SK-N-SH treated with all-trans-retinoic acid at 6 μM for 48 hours (cell line): ENCODE measurements at regions not wholly inside any gene's neighbourhood (a gene's known extent, or its start where the extent isn't known, plus 50 kb on each side); places are given as distances from the start of the nearest gene placed in this dataset.

Experiments used
- ATAC-seq: fragments of 200-7000 bp; cut with Tn5 transposase; 3 replicates; pipeline ENCODE4 v1.9.1; 2020; ENCODE audit warnings: mild to moderate bottlenecking, moderate library complexity
- ARNTL ChIP-seq: fragments of 450-650 bp; formaldehyde crosslinking; IDR thresholded peaks from 2 replicates; pipeline ENCODE4 v1.5.0; 2020; ENCODE audit warnings: low read depth, mild to moderate bottlenecking, moderate library complexity, borderline replicate concordance
- BACH2 ChIP-seq: fragments of 250-450 bp; sonication (Bioruptor Pico); IDR thresholded peaks from 2 replicates; pipeline ENCODE4 v1.9.0; 2021; ENCODE audit warnings: mild to moderate bottlenecking, borderline replicate concordance
- CSDC2 ChIP-seq: fragments of 250-450 bp; sonication (Bioruptor Pico); IDR thresholded peaks from 2 replicates; pipeline ENCODE4 v1.5.0; 2020; ENCODE audit warnings: mild to moderate bottlenecking, moderate library complexity
- ESRRG ChIP-seq: fragments of 250-450 bp; sonication (Bioruptor Pico); IDR thresholded peaks from 2 replicates; pipeline ENCODE4 v1.6.1; 2021; ENCODE audit warnings: mild to moderate bottlenecking
- GLIS3 ChIP-seq: fragments of 250-450 bp; sonication (Bioruptor Pico); IDR thresholded peaks from 2 replicates; pipeline ENCODE4 v1.5.0; 2020; ENCODE audit warnings: mild to moderate bottlenecking, moderate library complexity
- ISL1 ChIP-seq: fragments of 250-450 bp; sonication (Bioruptor Pico); IDR thresholded peaks from 2 replicates; pipeline ENCODE4 v2.1.2; 2022; ENCODE audit warnings: mild to moderate bottlenecking, moderate library complexity
- OSR1 ChIP-seq: fragments of 250-450 bp; sonication (Bioruptor Pico); IDR thresholded peaks from 2 replicates; pipeline ENCODE4 v1.8.0; 2022; ENCODE audit warnings: moderate library complexity, mild to moderate bottlenecking, inconsistent platforms
- PPARA ChIP-seq: fragments of 250-450 bp; sonication (Bioruptor Pico); IDR thresholded peaks from 2 replicates; pipeline ENCODE4 v1.5.0; 2020; ENCODE audit warnings: mild to moderate bottlenecking, borderline replicate concordance
- RARB ChIP-seq: fragments of 250-450 bp; sonication (Bioruptor Pico); IDR thresholded peaks from 2 replicates; pipeline ENCODE4 v1.8.0; 2021; ENCODE audit warnings: mild to moderate bottlenecking, moderate library complexity
- SNAI2 ChIP-seq: fragments of 250-450 bp; sonication (Bioruptor Pico); IDR thresholded peaks from 2 replicates; pipeline ENCODE4 v1.5.0; 2020; ENCODE audit warnings: mild to moderate bottlenecking, moderate library complexity
- TCF4 ChIP-seq: fragments of 250-450 bp; sonication (Bioruptor Pico); IDR thresholded peaks from 2 replicates; pipeline ENCODE4 v1.8.0; 2021; ENCODE audit warnings: mild to moderate bottlenecking, moderate library complexity, borderline replicate concordance
- TOX ChIP-seq: fragments of 250-450 bp; sonication (Bioruptor Pico); IDR thresholded peaks from 2 replicates; pipeline ENCODE4 v1.8.0; 2021; ENCODE audit warnings: mild to moderate bottlenecking, moderate library complexity, borderline replicate concordance
- ZC3H10 ChIP-seq: fragments of 250-450 bp; sonication (Bioruptor Pico); IDR thresholded peaks from 2 replicates; pipeline ENCODE4 v1.5.1; 2021; ENCODE audit warnings: mild to moderate bottlenecking, moderate library complexity
- ZFP3 ChIP-seq: fragments of 250-450 bp; sonication (Bioruptor Pico); IDR thresholded peaks from 2 replicates; pipeline ENCODE4 v1.5.0; 2020; ENCODE audit warnings: mild to moderate bottlenecking, moderate library complexity
- ZFP30 ChIP-seq: fragments of 450-650 bp; formaldehyde crosslinking; IDR thresholded peaks from 2 replicates; pipeline ENCODE4 v1.5.0; 2022; ENCODE audit warnings: mild to moderate bottlenecking, moderate library complexity
- ZNF565 ChIP-seq: fragments of 450-650 bp; formaldehyde crosslinking; conservative IDR thresholded peaks from 2 replicates; pipeline ENCODE4 v1.5.0; 2020; ENCODE audit warnings: low read depth, mild to moderate bottlenecking, moderate library complexity
- ZNF70 ChIP-seq: fragments of 450-650 bp; formaldehyde crosslinking; IDR thresholded peaks from 2 replicates; pipeline ENCODE4 v1.5.0; 2020; ENCODE audit warnings: mild to moderate bottlenecking, moderate library complexity
- ZNF8 ChIP-seq: fragments of 450-650 bp; formaldehyde crosslinking; IDR thresholded peaks from 2 replicates; pipeline ENCODE4 v1.5.0; 2020; ENCODE audit warnings: mild to moderate bottlenecking, moderate library complexity
- TF ChIP-seq, protein P1 (sequence below): fragments of 250-450 bp; sonication (Bioruptor Pico); IDR thresholded peaks from 2 replicates; pipeline ENCODE4 v1.8.0; 2020; ENCODE audit warnings: mild to moderate bottlenecking, moderate library complexity, borderline replicate concordance
- TF ChIP-seq, protein P2 (sequence below): fragments of 250-450 bp; sonication (Bioruptor Pico); IDR thresholded peaks from 2 replicates; pipeline ENCODE4 v1.8.0; 2021; ENCODE audit warnings: low read depth, mild to moderate bottlenecking, moderate library complexity, borderline replicate concordance
- TF ChIP-seq, protein P3 (sequence below): fragments of 250-450 bp; sonication (Bioruptor Pico); IDR thresholded peaks from 2 replicates; pipeline ENCODE4 v1.5.1; 2020; ENCODE audit warnings: low read depth, mild to moderate bottlenecking, moderate library complexity
- TF ChIP-seq, protein P4 (sequence below): fragments of 250-450 bp; sonication (Bioruptor Pico); IDR thresholded peaks from 2 replicates; pipeline ENCODE4 v1.5.0; 2020; ENCODE audit warnings: mild to moderate bottlenecking, moderate library complexity
- TF ChIP-seq, protein P5 (sequence below): fragments of 250-450 bp; sonication (Bioruptor Pico); IDR thresholded peaks from 2 replicates; pipeline ENCODE4 v1.5.1; 2021; ENCODE audit warnings: mild to moderate bottlenecking, moderate library complexity

DNA sequence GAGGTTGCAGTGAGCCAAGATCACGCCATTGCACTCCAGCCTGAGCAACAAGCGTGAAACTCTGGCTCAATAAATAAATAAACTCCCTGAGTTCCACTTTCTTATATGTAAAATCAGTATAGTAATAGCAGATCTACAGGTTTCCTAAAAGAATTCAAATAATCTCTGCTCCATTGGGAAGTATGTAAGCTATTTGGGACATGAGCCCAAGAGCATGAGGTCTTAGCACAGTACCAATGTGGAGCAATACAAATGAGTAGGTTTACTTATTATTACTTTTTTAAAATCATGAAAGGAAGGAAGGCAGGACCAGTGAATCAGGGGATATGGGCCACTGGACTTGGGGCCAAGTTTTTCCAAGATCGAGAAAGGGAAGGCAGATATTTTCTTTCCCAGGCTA, 216.9 kb upstream of the DIO2 start:
- ATAC-seq, result no peak

DNA sequence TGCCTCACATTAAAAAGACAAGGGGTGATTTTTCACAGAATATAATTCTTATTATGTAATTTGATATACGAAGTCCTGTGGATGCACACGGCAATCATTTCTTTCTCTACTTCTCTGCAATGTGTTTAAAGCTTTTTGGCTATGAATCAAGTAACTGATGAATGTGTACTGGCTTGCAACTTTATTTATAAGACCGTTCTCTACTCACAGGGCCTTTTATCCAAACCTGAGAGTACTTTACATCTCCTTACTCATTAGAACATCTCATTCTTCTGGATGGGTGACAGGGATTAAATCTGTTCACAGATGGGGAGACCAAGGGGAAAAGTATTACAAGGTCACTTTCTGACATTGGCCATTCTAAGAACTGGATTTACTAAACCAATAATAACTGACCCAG, 215.8 kb upstream of the DIO2 start:
- TF ChIP-seq SNAI2 (CRISPR knock-in tag) (no peak), ESRRG (CRISPR knock-in tag) (no peak), TCF4 (no peak), ISL1 (peak; percentile 57), ZFP3 (no peak), ZNF8 (CRISPR knock-in tag) (no peak), CSDC2 (CRISPR knock-in tag) (no peak)
- TF ChIP-seq, protein P1, sequence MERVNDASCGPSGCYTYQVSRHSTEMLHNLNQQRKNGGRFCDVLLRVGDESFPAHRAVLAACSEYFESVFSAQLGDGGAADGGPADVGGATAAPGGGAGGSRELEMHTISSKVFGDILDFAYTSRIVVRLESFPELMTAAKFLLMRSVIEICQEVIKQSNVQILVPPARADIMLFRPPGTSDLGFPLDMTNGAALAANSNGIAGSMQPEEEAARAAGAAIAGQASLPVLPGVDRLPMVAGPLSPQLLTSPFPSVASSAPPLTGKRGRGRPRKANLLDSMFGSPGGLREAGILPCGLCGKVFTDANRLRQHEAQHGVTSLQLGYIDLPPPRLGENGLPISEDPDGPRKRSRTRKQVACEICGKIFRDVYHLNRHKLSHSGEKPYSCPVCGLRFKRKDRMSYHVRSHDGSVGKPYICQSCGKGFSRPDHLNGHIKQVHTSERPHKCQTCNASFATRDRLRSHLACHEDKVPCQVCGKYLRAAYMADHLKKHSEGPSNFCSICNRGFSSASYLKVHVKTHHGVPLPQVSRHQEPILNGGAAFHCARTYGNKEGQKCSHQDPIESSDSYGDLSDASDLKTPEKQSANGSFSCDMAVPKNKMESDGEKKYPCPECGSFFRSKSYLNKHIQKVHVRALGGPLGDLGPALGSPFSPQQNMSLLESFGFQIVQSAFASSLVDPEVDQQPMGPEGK, result no peak
- peak; percentile 31 for ATAC-seq

More for the DNA sequence above, 216.9 kb upstream of the DIO2 start:
- TF ChIP-seq ISL1 (no peak), ZNF8 (CRISPR knock-in tag) (no peak), ARNTL (CRISPR knock-in tag) (no peak), RARB (CRISPR knock-in tag) (no peak), TOX (no peak)

DNA sequence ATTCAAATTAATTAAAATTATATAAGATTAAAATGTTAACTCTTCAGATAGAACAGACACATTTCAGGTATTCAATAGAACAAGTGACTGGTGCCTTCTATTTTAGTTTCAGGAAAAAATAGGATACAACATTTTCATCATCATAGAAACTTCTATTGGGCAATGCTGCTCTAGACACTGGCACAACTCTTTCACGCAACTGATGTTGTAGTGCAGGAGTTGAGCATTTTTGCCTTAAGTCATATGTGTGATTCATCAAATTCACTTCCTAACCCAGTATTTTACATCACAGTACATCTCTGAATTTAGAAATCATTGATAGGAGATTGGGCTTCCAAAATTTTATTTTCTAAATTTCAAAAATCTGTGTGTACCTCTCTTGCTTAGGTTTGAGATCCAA, 215.4 kb upstream of the DIO2 start:
- ATAC-seq, result no peak
- TF ChIP-seq, protein P2, sequence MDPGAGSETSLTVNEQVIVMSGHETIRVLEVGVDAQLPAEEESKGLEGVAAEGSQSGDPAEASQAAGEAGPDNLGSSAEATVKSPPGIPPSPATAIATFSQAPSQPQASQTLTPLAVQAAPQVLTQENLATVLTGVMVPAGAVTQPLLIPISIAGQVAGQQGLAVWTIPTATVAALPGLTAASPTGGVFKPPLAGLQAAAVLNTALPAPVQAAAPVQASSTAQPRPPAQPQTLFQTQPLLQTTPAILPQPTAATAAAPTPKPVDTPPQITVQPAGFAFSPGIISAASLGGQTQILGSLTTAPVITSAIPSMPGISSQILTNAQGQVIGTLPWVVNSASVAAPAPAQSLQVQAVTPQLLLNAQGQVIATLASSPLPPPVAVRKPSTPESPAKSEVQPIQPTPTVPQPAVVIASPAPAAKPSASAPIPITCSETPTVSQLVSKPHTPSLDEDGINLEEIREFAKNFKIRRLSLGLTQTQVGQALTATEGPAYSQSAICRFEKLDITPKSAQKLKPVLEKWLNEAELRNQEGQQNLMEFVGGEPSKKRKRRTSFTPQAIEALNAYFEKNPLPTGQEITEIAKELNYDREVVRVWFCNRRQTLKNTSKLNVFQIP, result no peak
- TF ChIP-seq OSR1 (CRISPR knock-in tag), result no peak

DNA sequence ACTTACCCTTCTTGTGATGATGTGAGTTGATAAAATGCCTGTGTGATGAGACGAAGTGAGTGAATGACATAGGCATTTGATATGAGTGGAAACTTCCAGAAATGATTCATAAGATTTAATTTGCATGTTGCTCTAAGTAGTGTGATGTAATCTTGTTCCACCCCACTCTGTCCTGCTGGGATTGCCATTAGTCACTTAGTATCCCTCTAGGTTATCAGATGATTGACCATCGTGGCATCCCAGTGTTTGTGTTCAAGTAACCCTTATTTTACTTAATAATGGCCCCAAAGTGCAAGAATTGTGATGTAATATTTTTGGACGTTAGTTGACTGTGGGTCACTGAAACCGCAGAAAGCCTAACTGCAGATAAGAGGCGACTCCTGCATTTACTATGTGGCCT, 214.4 kb upstream of the DIO2 start:
- ATAC-seq, result peak; percentile 95
- TF ChIP-seq, protein P3, sequence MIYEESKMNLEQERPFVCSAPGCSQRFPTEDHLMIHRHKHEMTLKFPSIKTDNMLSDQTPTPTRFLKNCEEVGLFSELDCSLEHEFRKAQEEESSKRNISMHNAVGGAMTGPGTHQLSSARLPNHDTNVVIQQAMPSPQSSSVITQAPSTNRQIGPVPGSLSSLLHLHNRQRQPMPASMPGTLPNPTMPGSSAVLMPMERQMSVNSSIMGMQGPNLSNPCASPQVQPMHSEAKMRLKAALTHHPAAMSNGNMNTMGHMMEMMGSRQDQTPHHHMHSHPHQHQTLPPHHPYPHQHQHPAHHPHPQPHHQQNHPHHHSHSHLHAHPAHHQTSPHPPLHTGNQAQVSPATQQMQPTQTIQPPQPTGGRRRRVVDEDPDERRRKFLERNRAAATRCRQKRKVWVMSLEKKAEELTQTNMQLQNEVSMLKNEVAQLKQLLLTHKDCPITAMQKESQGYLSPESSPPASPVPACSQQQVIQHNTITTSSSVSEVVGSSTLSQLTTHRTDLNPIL (CRISPR knock-in tag), result peak; percentile 98
- TF ChIP-seq ZNF8 (CRISPR knock-in tag) (no peak), ARNTL (CRISPR knock-in tag) (no peak), BACH2 (CRISPR knock-in tag) (no peak), ZNF565 (CRISPR knock-in tag) (no peak), ESRRG (CRISPR knock-in tag) (0 out of 2 replicates have a peak, but pooled peaks have one; percentile 39), SNAI2 (CRISPR knock-in tag) (no peak), GLIS3 (CRISPR knock-in tag) (0 out of 2 replicates have a peak, but pooled peaks have one; percentile 13), RARB (CRISPR knock-in tag) (no peak), ZC3H10 (peak; percentile 54; the same call in 1 of the 2 replicates), CSDC2 (CRISPR knock-in tag) (no peak), OSR1 (CRISPR knock-in tag) (no peak), ZFP3 (peak; percentile 87), ZNF70 (CRISPR knock-in tag) (no peak), ZFP30 (CRISPR knock-in tag) (no peak), TCF4 (no peak), PPARA (no peak), ISL1 (peak; percentile 98), TOX (no peak)
- TF ChIP-seq, protein P1, result peak; percentile 68; the same call in 1 of the 2 replicates
- TF ChIP-seq, protein P2, result no peak
- TF ChIP-seq, protein P4, sequence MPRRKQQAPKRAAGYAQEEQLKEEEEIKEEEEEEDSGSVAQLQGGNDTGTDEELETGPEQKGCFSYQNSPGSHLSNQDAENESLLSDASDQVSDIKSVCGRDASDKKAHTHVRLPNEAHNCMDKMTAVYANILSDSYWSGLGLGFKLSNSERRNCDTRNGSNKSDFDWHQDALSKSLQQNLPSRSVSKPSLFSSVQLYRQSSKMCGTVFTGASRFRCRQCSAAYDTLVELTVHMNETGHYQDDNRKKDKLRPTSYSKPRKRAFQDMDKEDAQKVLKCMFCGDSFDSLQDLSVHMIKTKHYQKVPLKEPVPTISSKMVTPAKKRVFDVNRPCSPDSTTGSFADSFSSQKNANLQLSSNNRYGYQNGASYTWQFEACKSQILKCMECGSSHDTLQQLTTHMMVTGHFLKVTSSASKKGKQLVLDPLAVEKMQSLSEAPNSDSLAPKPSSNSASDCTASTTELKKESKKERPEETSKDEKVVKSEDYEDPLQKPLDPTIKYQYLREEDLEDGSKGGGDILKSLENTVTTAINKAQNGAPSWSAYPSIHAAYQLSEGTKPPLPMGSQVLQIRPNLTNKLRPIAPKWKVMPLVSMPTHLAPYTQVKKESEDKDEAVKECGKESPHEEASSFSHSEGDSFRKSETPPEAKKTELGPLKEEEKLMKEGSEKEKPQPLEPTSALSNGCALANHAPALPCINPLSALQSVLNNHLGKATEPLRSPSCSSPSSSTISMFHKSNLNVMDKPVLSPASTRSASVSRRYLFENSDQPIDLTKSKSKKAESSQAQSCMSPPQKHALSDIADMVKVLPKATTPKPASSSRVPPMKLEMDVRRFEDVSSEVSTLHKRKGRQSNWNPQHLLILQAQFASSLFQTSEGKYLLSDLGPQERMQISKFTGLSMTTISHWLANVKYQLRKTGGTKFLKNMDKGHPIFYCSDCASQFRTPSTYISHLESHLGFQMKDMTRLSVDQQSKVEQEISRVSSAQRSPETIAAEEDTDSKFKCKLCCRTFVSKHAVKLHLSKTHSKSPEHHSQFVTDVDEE (CRISPR knock-in tag), result no peak
- TF ChIP-seq, protein P5, sequence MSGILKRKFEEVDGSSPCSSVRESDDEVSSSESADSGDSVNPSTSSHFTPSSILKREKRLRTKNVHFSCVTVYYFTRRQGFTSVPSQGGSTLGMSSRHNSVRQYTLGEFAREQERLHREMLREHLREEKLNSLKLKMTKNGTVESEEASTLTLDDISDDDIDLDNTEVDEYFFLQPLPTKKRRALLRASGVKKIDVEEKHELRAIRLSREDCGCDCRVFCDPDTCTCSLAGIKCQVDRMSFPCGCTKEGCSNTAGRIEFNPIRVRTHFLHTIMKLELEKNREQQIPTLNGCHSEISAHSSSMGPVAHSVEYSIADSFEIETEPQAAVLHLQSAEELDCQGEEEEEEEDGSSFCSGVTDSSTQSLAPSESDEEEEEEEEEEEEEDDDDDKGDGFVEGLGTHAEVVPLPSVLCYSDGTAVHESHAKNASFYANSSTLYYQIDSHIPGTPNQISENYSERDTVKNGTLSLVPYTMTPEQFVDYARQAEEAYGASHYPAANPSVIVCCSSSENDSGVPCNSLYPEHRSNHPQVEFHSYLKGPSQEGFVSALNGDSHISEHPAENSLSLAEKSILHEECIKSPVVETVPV (CRISPR knock-in tag), result no peak
